ENCODE measurements at regions not wholly inside any gene's neighbourhood (a gene's known extent, or its start where the extent isn't known, plus 50 kb on each side); places are given as distances from the start of the nearest gene placed in this dataset.

- ATAC-seq (ENCODE audit: poor library complexity) (no peak), DNase-seq (no peak)
- intact Hi-C loops (cut with DNase I) = no loop called here
Measured at GRCh38 chr7:114755856-114756255, 166.0 kb upstream of the MDFIC start.

GRCh38 chr7:114758661-114759227, 163.2 kb upstream of the MDFIC start:
- no peak for ATAC-seq (ENCODE audit: poor library complexity)
- DNase-seq = no peak
- intact Hi-C loops (cut with DNase I) = no loop called here

- no peak for ATAC-seq (ENCODE audit: poor library complexity)
- intact Hi-C loops (cut with DNase I) = no loop called here
- no peak for DNase-seq
Measured at GRCh38 chr7:114759347-114760062, 162.4 kb upstream of the MDFIC start.

GRCh38 chr7:114760477-114760876, 161.4 kb upstream of the MDFIC start:
- intact Hi-C loops (cut with DNase I) = no loop called here
- no peak for DNase-seq
- ATAC-seq (ENCODE audit: poor library complexity) = no peak

- DNase-seq = no peak
- intact Hi-C loops (cut with DNase I) = no loop called here
- ATAC-seq (ENCODE audit: poor library complexity) = no peak
Measured at GRCh38 chr7:114761973-114762372, 159.9 kb upstream of the MDFIC start.

- intact Hi-C loops (cut with DNase I) = no loop called here
- no peak for ATAC-seq (ENCODE audit: poor library complexity)
- no peak for DNase-seq
Measured at GRCh38 chr7:114765331-114766040, 156.4 kb upstream of the MDFIC start.

- ATAC-seq (ENCODE audit: poor library complexity) (no peak), DNase-seq (no peak)
- intact Hi-C loops (cut with DNase I) = no loop called here
Measured at GRCh38 chr7:114766041-114766356, 155.9 kb upstream of the MDFIC start.

- ATAC-seq (ENCODE audit: poor library complexity) (no peak), DNase-seq (no peak)
- intact Hi-C loops (cut with DNase I) = no loop called here
Measured at GRCh38 chr7:114777288-114777687, 144.6 kb upstream of the MDFIC start.

GRCh38 chr7:114783508-114783907, 138.4 kb upstream of the MDFIC start:
- intact Hi-C loops (cut with DNase I) = no loop called here
- ATAC-seq (ENCODE audit: poor library complexity) (no peak), DNase-seq (no peak)

- intact Hi-C loops (cut with DNase I) = no loop called here
- DNase-seq (no peak), ATAC-seq (ENCODE audit: poor library complexity) (no peak)
Measured at GRCh38 chr7:114784177-114784576, 137.7 kb upstream of the MDFIC start.

GRCh38 chr7:114784746-114785145, 137.1 kb upstream of the MDFIC start:
- intact Hi-C loops (cut with DNase I) = no loop called here
- no peak for ATAC-seq (ENCODE audit: poor library complexity)
- DNase-seq = no peak

- intact Hi-C loops (cut with DNase I) = no loop called here
- no peak for ATAC-seq (ENCODE audit: poor library complexity)
- DNase-seq = no peak
Measured at GRCh38 chr7:114785496-114785895, 136.4 kb upstream of the MDFIC start.

- intact Hi-C loops (cut with DNase I) = no loop called here
- no peak for DNase-seq
- no peak for ATAC-seq (ENCODE audit: poor library complexity)
Measured at GRCh38 chr7:114786455-114786854, 135.4 kb upstream of the MDFIC start.

- intact Hi-C loops (cut with DNase I) = no loop called here
- ATAC-seq (ENCODE audit: poor library complexity) = no peak
Measured at GRCh38 chr7:114787556-114787955, 134.3 kb upstream of the MDFIC start.

GRCh38 chr7:114788706-114789105, 133.2 kb upstream of the MDFIC start:
- ATAC-seq (ENCODE audit: poor library complexity) = no peak
- intact Hi-C loops (cut with DNase I) = no loop called here
- DNase-seq = no peak

More at GRCh38 chr7:114787556-114787955, 134.3 kb upstream of the MDFIC start:
- no peak for DNase-seq

GRCh38 chr7:114789161-114789560, 132.7 kb upstream of the MDFIC start:
- intact Hi-C loops (cut with DNase I) = no loop called here
- ATAC-seq (ENCODE audit: poor library complexity) = no peak
- DNase-seq = no peak

- intact Hi-C loops (cut with DNase I) = no loop called here
- no peak for DNase-seq
- no peak for ATAC-seq (ENCODE audit: poor library complexity)
Measured at GRCh38 chr7:114789871-114790311, 132.0 kb upstream of the MDFIC start.

- no peak for DNase-seq
- no peak for ATAC-seq (ENCODE audit: poor library complexity)
Measured at GRCh38 chr7:114790521-114790920, 131.4 kb upstream of the MDFIC start.

GRCh38 chr7:114791771-114792170, 130.1 kb upstream of the MDFIC start:
- ATAC-seq (ENCODE audit: poor library complexity) (no peak), DNase-seq (no peak)
- intact Hi-C loops (cut with DNase I) = no loop called here

More at GRCh38 chr7:114790521-114790920, 131.4 kb upstream of the MDFIC start:
- intact Hi-C loops (cut with DNase I) = no loop called here

GRCh38 chr7:114793155-114793845, 128.6 kb upstream of the MDFIC start:
- DNase-seq (no peak), ATAC-seq (ENCODE audit: poor library complexity) (no peak)
- intact Hi-C loops (cut with DNase I) = no loop called here
